GM19395 (cell line): ENCODE measurements at regions not wholly inside any gene's neighbourhood (a gene's known extent, or its start where the extent isn't known, plus 50 kb on each side); places are given as distances from the start of the nearest gene placed in this dataset.

Source experiments
- ATAC-seq: cut with Tn5 transposase; IDR thresholded peaks from one replicate; pipeline ENCODE4 v1.9.1; 2021; ENCODE audit warnings: mild to moderate bottlenecking, moderate library complexity; ENCODE audit not compliant: unreplicated experiment

DNA sequence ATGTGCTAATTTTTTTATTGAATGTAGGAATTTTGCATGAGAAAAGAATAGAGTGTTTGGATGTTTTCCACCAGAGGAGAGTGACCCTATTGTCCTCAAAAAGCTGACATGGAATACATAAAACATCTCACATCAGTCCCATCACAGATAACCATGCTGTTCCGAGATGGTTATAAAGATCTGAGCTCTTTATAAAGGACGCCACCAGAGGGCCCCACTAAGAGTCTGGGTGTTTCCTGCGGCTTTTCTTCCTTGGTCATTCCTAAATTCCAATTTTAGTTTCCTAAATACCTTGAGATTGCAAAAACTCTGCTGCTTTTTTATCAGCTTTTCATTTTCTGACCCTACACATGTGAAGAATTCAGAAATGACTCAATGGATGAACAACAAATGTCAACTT is 504.5 kb upstream of the FRG1 start:
- ATAC-seq: no peak

DNA sequence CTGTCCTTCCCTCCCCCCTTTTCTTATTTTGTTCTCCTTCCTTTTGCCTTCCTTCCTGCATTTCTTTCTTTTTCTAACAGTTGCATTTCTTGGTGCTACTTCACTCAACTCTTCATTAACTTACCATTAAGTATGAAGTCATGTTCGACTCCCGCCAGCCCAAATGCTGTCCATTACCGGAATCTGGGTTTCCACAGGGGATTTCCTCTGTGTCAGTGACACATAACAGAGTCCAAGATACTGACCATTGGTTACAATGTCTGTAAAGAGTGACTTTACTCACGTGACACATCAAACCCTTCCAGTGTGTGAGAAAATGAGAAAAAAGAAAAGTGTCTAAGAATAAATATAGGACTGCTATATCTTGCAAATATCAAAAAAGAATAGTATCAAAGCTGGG is 500.0 kb upstream of the FRG1 start:
- ATAC-seq: no peak

DNA sequence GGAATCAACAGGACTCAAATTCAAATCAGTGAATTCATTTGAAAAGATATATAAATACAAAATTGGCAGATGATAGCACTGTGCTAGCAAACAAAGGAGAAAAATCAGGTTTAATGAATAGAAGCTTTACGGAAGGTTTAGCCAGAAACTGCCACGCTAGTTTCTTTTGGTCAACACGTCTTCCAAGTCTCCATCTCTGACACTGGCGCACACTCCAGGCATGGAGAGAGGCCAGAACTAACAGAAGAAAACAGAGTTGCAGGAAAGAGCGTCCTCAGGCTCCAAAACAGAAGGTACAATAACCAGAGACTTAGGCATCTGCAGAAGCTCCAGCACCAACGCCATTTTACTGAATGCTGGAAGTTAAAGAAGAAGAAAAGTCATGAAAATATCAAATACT is 497.3 kb upstream of the FRG1 start:
- no peak for ATAC-seq

DNA sequence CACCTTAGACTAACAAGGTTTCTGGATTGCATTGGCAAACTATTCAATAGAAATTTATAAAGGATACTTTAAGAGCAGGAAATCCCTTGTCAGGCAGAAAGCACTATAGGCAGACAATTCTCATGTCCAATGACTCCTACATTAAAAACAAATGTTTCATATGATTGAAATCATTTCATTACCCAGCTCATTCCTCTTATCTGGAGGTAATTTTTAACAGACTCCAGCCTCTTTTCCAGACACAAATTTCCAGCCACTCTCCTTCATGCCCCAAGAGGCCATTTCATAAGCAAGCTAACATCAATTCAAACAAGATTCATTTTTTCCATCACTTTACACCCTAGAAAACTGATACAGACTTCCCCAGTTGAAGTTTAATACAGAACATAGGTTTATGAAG is 495.1 kb upstream of the FRG1 start:
- no peak for ATAC-seq

- ATAC-seq: no peak
Observed at GRCh38 chr4:189463734-189464133, 476.9 kb upstream of the FRG1 start.

- no peak for ATAC-seq
Observed at GRCh38 chr4:189494407-189494806, 446.3 kb upstream of the FRG1 start.

GRCh38 chr4:189497516-189497915 is 443.2 kb upstream of the FRG1 start:
- no peak for ATAC-seq

GRCh38 chr4:189497996-189498395 is 442.7 kb upstream of the FRG1 start:
- ATAC-seq: no peak

DNA sequence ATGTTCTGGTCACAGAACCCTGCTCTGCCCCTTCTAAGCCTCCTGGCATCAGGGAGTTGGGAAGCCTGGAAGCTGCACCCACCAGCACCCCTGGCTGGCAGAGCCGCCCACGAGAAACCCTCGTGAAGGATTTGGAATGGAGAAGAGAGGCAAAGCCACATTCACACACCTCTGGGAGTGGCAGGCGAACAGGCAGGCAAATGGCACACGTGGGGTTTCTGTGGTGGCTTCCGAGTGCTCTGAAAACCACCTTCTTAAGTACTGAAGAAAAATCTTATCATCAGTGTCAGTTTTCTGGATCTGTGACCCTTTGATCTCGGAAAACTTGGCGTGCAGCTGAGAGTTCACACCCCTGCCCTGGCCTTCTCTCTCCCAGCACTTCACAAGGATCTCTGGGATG is 442.2 kb upstream of the FRG1 start:
- no peak for ATAC-seq

GRCh38 chr4:189499696-189500095 is 441.0 kb upstream of the FRG1 start:
- no peak for ATAC-seq

GRCh38 chr4:189500970-189501369 is 439.7 kb upstream of the FRG1 start:
- ATAC-seq: no peak

GRCh38 chr4:189502841-189503435 is 437.7 kb upstream of the FRG1 start:
- ATAC-seq: no peak

GRCh38 chr4:189504220-189504619 is 436.5 kb upstream of the FRG1 start:
- ATAC-seq: no peak

DNA sequence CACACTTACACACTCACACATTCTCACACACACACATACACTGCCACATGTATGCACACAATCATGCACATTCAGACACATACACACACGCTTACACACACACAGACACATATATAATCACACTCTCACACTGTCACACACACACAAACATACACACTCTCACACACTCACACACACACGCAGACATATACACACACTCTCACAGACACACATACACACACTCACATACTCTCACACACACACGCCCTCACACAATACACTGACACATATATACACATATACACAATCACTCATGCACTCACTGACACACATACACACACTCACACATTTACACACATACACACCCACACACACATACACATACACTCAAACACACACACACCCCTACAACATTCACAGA is 435.3 kb upstream of the FRG1 start:
- no peak for ATAC-seq

DNA sequence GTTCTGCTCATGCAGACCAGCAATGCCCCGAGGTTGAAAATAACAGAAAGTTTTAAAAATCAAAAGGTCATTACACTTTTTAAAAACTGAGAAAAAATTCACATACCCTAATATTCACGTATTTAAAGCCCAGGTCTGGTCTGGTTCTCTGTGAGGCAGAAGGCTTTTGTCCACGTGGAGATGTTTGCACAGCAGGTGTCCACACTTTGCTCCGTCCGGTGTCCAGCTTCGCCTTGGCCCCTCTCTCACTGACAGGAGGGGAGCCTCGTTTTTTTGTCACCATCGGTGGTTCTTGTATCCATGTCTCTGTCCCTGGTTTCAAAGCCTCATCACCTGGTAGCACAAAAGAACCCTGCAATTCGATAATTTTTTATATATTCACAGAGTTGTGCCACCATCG is 434.6 kb upstream of the FRG1 start:
- ATAC-seq: no peak

GRCh38 chr4:189507060-189507459 is 433.6 kb upstream of the FRG1 start:
- no peak for ATAC-seq

DNA sequence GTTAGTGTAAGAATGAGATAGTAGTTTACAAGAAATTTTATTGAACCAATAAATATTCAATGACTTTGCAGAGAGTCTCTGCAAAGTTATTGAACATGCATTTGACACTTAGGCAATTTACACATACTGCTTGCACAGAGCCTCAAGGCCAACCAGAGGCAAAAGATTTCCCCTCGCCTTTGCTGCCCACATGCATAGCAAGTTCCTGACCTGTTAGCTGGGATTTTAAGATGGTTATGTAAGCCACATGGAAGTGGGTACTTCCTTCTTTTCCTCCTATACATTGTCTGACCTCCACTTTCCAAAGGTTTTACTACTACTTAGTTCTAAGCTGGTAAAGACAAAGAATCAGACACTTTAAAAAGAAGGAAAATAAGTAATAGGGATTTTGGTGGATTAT is 430.1 kb upstream of the FRG1 start:
- no peak for ATAC-seq

GRCh38 chr4:189511581-189511980 is 429.1 kb upstream of the FRG1 start:
- ATAC-seq: no peak

DNA sequence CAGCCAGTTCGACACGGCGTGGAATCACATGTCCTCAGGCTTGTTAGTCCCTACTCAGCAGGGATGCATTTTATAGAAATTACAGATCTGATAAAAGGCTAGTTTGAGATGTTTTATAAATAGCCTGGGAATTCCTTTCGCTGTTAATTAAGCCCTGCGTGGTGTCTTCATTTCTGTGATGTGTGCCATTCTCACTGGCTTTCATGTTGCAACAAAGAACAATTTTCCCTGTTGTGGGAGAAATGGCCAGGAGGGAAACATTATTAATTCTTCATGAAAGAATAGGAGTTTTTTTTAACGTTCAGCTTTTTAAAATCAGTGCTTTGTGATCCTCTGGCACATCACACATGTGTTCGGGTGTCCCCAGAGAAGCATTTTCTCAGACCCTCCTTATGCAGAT is 427.3 kb upstream of the FRG1 start:
- ATAC-seq: no peak

DNA sequence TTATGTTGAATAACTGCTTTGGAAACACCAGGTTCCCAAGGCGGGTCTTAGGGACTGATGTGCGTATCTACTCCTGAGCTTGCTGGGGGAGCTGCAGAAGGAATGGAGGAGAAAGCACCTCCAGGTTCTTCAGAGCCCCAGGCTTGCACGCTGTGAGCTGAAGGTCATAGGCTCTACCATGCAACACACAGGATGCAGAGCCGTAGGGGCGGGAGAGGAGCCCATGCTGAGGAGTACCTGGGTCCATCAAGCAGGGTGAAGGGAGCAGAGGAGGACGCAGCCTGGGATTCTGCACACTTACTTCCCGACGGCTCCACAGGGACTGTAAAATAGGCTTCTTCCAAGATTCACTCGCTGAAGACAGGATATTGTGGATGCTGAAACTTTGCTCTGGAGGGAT is 426.5 kb upstream of the FRG1 start:
- ATAC-seq: no peak

DNA sequence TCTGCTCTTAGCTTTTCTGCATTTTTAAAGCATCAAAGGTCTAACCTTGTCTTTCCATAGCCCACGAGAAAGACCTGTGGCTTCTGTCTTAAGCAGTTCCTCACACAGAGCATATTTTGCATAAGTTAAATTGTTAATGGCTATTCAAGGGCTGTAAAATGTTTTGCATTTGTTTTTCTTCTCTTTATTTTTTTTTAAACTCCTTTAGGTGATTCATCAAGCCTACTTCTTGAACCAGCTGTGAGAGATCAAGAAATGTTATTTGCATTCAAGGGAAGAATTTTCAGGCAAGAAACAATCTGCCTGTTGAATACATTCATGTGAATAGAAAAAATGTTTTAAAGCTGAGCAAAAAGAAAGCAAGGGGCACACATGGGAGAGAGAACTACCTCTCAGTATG is 423.8 kb upstream of the FRG1 start:
- ATAC-seq: no peak

GRCh38 chr4:189519186-189519585 is 421.5 kb upstream of the FRG1 start:
- no peak for ATAC-seq

DNA sequence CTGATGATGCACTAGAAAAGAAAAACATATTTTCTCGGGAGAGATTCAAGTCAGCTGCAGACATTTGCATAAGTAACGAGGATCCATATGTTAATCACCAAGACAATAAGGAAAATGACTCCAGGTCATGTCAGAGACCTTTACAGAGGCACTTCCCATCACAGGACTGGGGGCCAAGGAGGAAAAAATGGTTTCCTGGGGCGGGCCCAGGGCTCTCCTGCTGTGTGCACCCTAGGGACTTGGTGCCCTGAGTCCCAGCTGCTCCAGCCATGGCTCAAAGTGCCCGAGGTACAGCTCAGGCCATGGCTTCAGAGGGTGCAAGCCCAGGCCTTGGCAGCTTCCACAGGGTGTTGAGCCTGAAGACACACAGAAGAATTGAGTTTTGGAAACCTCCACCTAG is 415.4 kb upstream of the FRG1 start:
- no peak for ATAC-seq

DNA sequence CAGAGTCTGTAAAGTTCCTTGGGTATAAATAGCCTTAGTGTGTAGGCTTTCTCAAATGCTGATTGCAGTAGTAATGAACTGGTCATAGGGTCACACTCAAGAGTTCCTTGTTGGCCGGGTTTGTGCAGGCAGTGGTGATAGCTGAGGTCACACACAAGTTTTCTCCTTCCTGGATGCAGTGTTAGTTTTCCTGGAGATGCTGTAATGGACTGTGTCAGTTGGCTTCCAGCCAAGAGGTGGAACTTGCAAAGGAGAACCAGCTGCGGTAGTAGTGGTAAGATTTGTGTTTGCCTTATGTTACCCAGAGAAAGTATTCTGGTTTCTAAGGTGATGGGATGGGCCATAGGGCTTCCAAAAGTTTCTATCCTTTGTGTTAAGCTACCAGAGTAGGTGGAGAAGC is 409.8 kb upstream of the FRG1 start:
- ATAC-seq: no peak
